ENCODE measurements at regions not wholly inside any gene's neighbourhood (a gene's known extent, or its start where the extent isn't known, plus 50 kb on each side); places are given as distances from the start of the nearest gene placed in this dataset.

DNA sequence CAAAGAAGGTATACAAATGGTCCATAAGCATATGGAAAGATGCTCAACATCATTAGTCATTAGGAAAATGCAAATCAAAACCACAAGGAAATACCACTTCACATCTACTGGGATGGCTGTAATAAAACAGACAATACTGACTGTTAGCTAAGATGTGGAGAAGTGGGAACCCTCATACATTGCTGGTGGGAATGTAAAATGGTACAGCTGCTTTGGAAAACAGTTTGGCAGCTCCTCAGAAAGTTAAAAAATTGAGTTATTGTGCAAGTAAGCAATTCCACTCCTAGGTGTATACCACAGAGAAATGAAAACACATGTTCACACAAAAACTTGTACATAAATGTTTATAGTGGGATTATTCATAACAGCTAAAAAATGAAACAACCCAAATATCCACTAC is 173.0 kb upstream of the JAG1 start:
- TF ChIP-seq, protein P1, sequence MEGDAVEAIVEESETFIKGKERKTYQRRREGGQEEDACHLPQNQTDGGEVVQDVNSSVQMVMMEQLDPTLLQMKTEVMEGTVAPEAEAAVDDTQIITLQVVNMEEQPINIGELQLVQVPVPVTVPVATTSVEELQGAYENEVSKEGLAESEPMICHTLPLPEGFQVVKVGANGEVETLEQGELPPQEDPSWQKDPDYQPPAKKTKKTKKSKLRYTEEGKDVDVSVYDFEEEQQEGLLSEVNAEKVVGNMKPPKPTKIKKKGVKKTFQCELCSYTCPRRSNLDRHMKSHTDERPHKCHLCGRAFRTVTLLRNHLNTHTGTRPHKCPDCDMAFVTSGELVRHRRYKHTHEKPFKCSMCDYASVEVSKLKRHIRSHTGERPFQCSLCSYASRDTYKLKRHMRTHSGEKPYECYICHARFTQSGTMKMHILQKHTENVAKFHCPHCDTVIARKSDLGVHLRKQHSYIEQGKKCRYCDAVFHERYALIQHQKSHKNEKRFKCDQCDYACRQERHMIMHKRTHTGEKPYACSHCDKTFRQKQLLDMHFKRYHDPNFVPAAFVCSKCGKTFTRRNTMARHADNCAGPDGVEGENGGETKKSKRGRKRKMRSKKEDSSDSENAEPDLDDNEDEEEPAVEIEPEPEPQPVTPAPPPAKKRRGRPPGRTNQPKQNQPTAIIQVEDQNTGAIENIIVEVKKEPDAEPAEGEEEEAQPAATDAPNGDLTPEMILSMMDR (IDR thresholded peaks at IDR 0.05) = no peak
- no peak for DNase-seq (ENCODE audit: low spot score)
- ATAC-seq (ENCODE audit: low FRiP score) = no peak

DNA sequence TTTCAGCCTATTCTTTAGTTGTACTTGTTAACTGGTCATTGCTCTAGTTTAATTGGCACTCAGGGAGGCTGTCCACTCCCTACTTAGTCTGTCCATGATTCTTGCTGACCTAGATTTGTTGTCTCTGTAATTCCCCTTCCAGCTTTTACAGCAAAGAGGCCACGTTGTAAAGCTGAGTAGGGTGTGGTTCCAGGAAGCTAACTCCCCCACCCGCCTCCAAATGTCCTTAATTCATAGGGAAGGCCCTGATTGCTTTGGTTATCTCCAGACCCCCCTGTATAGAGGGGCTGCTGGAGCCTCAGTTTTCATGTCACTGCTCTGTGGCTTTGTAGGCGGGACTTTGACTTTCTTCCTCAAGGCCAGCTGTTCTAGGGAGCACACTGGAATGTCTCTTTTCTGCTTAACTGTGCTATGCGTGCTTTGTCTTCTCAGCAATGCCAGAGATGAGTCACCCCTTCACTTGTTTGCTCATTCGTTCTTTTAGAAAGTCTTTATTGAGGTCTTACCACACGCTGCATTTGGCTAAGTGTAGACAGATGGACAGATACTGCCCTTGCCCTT is 175.1 kb upstream of the JAG1 start:
- TF ChIP-seq, protein P1 (IDR thresholded peaks at IDR 0.05) = no peak
- DNase-seq (ENCODE audit: low spot score) (no peak), ATAC-seq (ENCODE audit: low FRiP score) (peak; percentile 89)

DNA sequence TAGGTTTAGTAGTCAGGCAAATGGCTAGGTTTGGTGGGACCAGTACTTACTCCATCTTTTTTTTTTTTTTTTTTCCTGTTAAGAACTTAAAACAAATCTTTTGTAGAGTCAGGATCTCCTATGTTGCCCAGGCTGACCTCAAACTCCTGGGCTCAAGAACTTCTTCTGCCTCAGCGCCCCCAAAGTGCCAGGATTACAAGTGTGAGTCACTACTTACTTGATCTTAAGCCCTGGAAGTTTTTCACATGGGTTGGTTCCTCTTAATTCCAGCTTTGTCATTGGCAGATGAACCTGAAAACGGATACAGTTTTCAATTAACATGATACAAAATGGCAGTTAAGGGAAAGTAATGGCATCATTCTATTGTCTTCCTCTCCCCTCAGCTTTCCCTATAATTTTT is 179.4 kb upstream of the JAG1 start:
- TF ChIP-seq, protein P1 (IDR thresholded peaks at IDR 0.05) = no peak
- DNase-seq (ENCODE audit: low spot score) (no peak), ATAC-seq (ENCODE audit: low FRiP score) (no peak)

DNA sequence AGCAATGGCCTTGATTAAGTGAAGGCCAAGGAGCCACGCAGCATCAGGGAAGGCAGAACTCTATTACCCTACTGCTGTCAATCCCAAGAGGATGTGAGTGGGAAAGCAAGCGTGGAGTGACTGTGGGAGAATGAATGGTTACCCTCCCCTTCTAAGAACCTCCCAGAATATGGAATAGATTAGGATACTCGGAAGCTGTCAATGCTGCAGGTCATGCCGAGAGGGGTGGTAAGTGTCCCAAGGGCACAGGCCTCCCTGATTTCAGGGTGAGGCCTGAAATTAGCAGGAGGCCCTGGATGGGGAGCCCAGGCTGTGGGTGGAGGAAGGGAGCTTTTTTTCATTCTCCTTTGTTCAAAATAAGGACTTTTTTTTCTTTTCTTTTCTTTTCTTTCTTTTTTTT is 179.9 kb upstream of the JAG1 start:
- ATAC-seq (ENCODE audit: low FRiP score) = no peak
- TF ChIP-seq, protein P1 (IDR thresholded peaks at IDR 0.05) = no peak

DNA sequence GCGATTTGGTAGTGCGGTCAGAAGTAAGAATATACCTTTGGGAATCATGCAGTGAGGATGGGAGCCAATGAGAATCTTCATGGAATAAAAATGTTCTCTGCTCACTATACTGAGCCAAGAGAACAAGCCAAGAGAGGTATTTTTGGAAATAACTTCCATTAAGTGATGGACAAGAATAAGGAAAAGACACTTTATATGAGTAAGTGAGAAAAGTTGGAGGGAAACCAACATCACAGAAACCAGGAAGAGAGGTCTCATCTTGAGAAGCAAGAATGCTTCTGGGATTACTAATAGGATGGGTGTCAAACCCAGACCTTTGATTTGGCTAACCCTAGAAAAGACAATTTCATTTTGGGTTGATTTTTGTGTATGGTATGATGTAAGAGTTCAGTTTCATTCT is 181.2 kb upstream of the JAG1 start:
- no peak for ATAC-seq (ENCODE audit: low FRiP score)
- DNase-seq (ENCODE audit: low spot score) = no peak
- TF ChIP-seq, protein P1 (IDR thresholded peaks at IDR 0.05) = no peak

More for the DNA sequence above, 179.9 kb upstream of the JAG1 start:
- no peak for DNase-seq (ENCODE audit: low spot score)

DNA sequence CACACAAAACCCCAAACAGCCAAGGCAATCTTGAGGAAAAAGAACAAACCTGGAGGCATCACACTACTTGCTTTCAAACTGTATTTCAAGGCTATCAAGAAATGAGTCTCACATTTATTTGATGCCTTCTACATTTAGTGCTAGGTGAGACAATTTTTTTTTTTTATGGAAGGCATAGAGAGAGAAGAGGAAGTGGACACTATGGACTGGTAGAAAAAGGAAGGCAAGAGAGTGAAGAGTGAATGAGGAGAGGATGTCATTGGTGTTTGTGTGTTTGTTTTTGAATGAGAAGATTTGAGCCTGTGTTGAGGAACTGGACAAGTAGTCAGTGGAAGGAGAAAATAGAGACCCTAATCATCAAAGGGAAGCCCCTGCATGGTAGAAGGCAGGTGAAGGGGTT is 182.0 kb upstream of the JAG1 start:
- DNase-seq (ENCODE audit: low spot score) = no peak
- no peak for ATAC-seq (ENCODE audit: low FRiP score)
- TF ChIP-seq, protein P1 (IDR thresholded peaks at IDR 0.05) = no peak

DNA sequence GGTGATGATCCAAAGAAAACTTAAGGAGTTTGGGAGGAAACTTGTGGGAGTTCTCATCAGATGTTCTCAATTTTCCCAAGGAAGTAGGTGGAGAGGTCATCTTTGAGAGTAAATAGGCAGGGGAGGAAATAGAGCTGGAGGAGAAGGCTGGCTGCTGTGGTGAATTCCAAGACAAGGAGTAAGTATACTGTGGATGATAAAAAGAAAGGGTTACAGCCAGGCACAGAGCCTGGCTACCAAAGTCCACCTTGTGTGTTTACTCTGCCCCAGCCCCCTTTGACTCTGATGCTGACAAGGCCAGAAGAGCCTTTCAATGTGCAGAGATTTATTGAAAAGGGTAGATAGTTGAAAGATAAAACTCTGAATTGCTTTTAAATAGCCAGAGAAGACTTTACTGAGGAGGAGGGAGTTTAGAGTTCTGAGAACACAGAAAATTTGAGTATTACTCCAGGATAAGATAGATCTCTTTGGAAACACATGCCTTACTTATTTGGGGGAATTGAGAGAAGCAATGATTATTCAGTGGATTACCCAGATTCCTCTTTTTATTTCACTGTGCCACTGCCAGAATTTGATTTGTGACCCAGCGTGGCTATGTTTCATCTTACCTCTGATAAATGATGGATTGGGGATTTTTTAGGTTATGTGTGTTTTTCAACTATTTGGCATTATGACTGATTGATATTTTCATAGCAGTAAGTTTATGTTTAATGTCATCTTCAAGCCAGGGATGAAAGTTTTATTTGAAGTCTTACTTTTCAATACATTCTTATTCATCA is 182.6 kb upstream of the JAG1 start:
- DNase-seq (ENCODE audit: low spot score) = no peak
- peak; percentile 30 for ATAC-seq (ENCODE audit: low FRiP score)
- TF ChIP-seq, protein P1 (IDR thresholded peaks at IDR 0.05) = no peak

Data from omental fat pad (tissue), 3 donors.